HG03354 (cell line): ENCODE measurements at regions not wholly inside any gene's neighbourhood (a gene's known extent, or its start where the extent isn't known, plus 50 kb on each side); places are given as distances from the start of the nearest gene placed in this dataset.
"Not testable (repeated sequence)": the region's sequence is repeated elsewhere in the genome, so short reads cannot be mapped to it uniquely, and the experiment has no call there.

Experiments used
- ATAC-seq: cut with Tn5 transposase; IDR thresholded peaks from one replicate; pipeline ENCODE4 v1.9.1; 2021; ENCODE audit warnings: mild to moderate bottlenecking; ENCODE audit not compliant: unreplicated experiment, poor library complexity, severe bottlenecking

DNA sequence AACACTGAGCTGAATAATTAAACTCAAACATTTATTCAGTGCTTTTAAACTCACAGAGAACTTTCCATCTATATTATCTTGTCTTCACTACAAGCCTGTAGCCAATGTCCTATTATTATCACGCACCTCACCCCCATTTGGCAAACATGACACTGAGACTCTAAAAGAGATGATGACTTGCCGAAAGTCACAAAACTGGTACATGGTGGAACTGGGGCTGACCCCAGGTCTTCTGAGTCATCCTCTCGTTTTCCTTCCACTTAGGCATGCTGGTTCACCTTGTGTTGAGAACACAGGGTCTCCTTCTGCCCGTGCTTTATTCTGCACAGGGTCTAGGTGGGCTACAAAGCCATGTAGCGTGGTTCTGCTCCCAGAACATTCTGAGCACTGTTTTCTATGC is 230.0 kb upstream of the MGAT5 start:
- no peak for ATAC-seq

DNA sequence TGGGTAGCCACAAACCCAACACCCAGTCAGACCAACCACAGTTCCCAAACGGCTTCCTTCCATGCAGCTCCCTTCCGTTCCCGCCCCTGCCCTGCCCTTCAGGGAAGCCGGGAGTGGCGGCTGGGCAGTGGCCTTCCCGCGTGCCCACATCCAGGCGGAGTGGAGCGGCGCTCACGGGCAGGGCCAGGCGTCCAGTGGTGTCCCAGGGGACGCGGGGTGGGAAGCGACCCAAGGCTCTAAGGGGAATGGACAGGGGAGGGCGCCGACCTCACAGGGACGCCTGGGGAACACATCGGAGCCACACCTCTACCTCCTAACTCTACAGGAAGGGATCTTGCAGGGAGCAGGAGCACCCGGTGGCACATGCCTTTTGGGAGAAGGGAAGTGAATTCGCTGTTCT is 225.9 kb upstream of the MGAT5 start:
- ATAC-seq: no peak

DNA sequence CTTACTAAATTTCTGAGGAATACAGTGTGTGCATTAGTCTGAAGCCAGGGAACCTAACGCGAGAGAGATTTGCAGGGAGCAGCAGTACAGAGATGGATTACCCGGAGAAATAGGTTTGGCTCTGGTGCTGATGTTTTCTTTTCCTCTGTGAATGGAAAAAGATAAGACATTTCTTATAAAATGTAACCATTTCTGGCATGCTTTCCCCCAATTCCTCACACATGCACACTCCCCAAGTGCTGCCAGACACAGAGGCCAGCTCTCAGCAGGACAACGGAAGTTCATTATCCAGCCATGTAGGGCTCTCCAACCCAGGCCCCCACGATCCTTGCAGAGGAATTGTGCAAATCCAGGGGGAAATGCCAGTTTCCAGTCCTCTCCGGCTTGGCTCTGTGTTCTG is 224.5 kb upstream of the MGAT5 start:
- ATAC-seq: no peak

DNA sequence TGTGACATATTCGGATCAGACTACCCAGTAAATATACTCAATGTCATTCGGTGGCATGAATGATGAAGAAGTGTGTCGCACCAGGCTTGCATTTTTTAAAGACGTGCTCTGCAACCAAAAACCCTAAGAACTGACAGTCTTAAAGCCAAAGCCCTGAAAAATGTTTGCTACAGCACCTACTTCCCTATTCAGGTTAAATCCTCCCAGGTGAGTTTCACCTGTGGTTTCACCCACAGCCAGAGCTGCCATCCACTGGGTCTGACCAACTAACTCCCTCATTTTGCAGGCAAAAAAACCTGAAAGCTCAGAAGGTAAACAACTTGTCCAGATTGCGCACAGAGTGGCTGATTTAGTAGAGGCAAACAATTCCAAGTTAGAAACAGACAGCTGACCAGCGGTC is 222.3 kb upstream of the MGAT5 start:
- ATAC-seq: no peak

DNA sequence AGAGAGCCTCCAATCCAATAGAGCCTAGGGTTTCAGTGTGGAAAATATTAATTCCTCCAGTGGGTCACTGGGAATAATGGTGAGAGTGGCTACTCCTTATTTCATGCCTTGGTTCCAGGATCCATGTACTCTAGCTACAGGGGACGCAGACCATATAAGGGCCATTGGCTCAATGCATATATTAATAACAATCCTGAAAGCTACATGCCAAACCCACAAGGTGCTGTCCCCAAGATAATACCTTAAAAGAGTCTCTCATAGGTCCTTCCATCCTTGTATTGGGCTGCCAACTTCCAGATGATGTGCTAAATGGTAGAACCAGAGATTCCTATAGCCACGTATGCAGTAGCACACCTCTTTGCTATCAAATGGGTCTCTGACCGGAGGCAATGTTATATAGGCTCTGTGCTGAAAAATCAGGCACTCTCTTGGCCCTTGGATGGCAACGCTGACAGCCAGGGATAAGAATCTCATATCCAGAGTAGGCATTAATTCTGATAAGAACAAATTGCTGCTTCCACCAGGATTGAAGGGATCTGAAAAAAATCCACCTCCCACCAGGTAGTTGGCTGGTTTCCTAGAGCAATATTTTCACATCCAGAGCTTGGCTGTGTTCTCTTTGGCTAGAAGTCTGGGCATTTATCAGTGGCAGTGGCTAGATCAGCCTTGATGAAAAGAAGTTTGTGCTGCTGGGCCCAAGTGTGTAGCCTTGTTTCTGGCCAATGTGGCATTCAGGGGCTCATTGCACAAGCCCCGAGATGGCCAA is 218.1 kb upstream of the MGAT5 start:
- ATAC-seq: no peak

DNA sequence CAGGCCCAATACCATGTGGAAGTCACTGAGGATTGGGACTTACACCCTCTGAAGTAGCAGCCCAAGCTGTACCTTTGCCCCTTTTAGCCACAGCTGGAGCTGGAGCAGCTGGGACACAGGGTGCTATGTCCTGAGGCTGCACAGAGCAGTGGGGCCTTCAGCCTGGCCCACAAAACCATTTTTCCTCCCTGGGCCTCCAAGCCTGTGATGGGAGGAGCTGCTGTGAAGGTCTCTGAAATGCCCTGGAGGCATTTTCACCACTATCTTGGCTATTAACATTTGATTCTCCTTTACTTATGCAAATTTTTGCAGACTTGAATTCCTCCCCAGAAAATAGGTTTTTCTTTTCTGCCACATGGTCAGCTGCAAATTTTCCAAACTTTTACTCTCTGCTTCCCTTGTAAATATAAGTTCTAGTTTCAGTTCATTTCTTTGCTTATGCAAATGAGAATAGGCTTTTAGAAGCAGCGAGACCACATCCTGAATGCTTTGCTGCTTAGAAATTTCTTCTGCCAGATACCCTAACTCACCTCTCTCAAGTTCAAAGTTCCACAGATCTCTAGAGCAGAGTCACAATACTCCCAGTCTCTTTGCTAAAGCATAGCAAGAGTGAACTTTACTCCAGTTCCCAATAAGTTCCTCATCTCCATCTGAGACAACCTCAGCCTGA is 213.8 kb upstream of the MGAT5 start:
- peak; percentile 77 for ATAC-seq

DNA sequence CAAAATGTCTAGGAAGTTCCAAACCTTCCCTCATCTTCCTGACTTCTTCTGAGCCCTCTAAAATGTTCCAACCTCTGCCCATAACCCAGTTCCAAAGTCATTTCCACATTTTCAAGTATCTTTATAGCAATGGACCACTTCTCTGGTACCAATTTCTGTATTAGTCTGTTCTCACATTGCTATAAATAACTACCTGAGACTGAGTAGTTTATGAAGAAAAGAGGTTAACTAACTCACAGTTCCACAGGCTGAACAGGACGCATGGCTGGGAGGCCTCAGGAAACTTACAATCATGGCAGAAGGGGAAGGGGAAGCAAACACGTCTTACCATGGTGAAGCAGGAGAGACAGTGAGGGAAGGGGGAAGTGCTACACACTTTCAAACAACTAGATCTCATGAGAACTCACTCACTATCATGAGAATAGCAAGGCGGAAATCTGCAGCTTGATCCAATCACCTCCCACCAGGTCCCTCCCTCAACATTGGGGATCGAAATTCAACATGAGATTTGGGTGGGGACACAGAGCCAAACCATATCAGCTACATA is 213.2 kb upstream of the MGAT5 start:
- peak; percentile 45 for ATAC-seq

DNA sequence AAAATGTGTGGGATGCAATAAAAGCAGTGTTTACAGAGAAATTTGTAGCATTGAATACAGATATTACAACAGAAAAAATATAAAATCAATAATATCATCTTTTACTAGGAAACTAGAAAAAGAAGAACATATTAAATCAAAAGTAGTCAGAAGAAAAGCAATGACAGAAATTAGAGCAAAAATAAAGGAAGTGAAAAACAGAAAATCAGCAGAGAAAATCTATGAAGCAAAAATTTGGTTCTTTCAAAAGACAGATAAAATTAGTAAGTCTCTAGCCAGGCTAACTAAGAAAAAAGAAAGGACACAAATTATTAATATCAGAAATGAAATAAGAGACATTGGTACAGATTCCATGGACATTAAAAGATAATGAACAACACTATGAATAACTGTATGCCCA is 212.0 kb upstream of the MGAT5 start:
- no peak for ATAC-seq

DNA sequence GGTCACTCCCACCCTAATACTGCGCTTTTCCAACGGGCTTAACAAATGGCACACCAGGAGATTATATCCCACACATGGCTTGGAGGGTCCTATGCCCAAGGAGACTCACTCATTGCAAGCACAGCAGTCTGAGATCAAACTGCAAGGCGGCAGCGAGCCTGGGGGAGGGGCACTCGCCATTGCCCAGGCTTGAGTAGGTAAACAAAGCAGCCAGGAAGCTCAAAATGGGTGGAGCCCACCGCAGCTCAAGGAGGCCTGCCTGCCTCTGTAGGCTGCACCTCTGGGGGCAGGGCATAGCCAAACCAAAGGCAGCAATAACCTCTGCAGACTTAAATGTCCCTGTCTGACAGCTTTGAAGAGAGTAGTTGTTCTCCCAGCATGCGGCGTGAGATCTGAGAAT is 210.8 kb upstream of the MGAT5 start:
- not testable (repeated sequence) for ATAC-seq

DNA sequence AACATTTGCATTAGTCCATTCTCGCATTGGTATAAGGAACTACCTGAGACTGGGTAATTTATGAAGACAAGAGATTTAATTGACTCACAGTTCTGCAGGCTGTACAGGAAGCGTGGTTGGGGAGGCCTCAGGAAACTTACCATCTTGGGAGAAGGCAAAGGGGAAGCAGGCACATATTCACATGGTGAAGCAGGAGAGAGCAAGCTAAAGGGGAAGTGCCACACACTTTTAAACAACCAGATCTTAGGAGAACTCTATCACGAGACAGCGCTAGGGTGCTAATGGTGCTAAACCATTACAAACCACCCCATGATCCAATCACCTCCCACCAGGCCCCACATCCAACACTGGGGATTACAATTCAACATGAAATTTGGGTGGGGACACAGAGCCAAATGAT is 201.7 kb upstream of the MGAT5 start:
- ATAC-seq: no peak

DNA sequence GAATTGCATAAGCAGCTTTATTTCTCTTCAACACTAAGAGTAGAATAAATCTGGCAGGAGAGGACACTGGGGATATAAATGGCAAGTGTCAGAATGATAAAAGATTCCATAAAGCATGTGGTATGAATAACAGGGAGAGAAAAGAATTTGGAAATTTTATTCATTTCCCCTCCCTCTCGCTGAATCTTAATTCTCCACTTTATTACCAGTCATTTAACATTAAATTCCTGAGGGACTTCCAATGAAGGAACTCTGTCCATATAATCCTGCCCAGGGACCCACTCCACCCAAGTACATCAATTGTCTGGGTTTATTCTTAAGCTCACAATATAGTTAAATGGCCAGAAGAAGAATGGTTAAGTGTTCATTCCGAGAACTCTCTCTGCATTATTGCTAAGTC is 197.7 kb upstream of the MGAT5 start:
- no peak for ATAC-seq

DNA sequence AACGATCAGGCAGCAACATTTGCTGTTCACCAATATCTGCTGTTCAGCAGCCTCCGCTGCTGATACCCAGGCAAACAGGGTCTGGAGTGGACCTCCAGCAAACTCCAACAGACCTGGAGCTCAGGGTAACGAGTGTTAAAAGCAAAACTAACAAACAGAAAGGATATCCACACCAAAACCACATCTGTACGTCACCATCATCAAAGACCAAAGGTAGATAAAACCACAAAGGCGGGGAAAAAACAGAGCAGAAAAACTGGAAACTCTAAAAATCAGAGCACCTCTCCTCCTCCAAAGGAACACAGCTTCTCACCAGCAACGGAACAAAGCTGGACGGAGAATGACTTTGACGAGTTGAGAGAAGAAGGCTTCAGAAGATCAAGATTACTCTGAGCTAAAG is 192.8 kb upstream of the MGAT5 start:
- ATAC-seq: not testable (repeated sequence)

DNA sequence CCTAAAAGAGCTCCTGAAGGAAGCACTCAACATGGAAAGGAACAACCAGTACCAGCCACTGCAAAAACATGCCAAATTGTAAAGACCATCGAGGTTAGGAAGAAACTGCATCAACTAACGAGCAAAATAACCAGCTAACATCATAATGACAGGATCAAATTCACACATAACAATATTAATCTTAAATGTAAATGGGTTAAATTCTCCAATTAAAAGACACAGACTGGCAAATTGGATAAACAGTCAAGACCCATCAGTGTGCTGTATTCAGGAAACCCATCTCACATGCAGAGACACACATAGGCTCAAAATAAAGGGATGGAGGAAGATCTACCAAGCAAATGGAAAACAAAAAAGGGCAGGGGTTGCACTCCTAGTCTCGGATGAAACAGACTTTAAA is 191.6 kb upstream of the MGAT5 start:
- not testable (repeated sequence) for ATAC-seq

DNA sequence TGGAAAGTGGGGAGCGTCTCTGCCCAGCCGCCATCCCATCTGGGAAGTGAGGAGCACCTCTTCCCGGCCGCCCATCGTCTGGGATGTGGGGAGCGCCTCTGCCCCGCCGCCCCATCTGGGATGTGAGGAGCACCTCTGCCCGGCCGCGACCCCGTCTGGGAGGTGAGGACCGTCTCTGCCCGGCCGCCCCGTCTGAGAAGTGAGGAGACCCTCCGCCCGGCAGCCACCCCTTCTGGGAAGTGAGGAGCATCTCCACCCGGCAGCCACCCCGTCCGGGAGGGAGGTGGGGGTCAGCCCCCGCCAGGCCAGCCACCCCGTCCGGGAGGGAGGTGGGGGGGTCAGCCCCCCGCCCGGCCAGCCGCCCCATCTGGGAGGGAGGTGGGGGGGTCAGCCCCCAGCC is 190.0 kb upstream of the MGAT5 start:
- not testable (repeated sequence) for ATAC-seq

DNA sequence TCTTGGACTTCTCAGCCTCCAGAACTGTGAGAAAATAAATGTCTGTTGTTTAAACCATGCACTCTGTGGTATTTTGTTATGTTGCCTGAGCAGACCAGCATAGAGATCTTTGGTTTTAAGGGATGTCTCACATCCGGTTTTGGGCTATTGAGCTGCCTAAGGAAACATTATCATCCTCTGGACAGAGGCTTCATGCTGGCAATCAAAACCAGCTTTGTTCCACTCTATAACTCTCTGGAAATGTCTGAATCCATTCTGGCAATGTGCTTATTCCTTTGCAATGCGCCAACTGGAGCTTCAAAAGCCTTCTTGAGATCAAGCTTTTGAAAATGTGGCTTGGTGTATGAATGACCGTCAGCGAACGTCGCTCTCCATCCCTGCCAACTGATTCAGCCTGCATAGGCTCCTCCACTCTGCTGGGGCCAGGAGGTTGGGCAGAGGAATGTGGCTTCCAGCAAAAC is 183.6 kb upstream of the MGAT5 start:
- ATAC-seq: no peak

DNA sequence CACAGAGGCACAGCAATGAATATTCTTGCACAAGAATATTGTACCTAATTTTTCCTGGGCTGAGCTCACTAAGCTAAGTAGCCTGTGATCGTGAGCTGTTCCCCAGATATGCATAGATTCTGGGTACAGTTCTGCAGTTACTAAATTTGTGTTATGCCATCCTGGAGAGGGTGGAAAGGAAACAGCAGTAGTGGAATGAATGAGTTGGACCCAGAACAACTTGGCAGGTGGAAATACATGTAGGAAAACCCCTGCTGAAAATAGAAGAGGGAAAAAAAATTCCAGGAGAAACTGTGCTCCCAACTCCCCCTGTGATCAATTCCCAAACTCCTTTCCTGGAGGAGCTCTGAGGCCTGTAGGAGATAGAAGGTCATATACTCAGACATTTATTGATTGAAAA is 181.5 kb upstream of the MGAT5 start:
- ATAC-seq: no peak

DNA sequence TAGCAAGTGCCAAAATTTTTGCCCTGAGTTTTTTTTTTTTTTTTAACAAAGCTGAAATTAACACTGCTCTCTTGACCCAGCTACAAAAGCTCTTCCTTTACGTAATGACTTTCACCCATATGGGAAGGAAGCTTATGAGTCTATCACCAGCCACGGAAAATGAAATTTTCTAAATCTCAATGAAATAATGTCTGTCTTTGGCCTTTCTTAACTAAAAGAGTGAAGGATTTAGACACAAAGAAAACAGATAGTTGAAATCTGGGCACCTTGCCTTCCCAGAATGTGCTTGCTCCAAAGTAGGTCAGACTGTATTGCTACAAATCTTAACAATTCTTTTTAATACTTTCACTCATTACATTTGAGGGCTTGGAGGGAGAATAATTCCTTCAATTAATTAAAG is 180.8 kb upstream of the MGAT5 start:
- ATAC-seq: no peak

DNA sequence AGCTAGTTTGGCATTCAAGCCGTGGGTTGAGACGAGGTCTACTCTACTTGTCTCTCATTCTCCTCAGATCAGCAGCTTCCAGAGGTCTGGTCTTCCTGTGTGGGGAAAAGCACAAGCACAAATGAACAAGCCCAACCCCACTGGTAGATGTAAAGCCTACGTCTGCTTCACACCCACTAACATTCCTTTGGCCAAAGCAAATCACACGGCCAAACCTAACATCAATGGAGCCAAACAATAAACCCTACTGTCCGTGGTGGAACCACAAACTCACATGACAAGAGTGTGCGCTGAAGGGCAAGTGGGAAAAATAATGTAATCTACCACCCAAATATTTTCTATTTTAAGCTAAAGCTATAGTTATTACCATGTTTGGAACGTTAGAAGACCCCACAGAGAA is 179.3 kb upstream of the MGAT5 start:
- no peak for ATAC-seq

DNA sequence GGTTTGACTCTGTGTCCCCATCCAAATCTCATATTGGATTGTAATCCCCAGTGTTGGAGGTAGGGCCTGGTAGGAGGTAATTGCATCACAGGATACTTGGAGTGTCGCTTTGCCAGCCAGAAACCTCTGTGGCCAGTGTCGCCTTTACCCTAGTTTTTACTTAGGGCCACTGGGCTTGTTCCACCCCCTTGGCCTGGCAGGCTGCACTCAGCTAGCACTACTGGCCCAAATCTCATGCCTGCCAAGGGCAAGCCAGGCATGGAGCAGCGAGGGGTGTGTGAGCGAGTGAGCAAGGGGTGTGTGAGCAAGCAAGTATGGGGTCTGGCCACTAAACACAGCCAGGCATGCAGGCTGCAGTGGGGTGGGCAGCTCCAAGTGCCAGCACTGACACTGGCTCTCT is 178.7 kb upstream of the MGAT5 start:
- ATAC-seq: no peak

DNA sequence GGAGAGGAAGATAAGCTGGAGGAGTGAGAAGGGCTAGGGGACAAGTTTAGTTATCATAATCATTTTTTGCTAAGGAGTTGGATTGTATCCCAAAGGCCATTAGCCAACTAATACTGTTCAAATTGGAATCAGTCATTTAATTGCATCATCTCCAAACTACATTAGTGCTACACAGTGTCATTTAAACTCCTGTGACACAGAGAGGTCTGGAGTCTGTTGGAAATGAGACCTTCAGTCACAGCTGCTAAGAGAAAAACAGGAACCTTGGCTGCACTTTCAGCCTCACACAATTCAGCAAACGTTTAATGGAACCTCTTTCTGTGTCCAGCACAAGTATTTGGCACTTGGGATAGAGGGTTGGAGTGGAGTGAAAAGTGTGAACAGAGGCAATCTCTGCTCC is 175.5 kb upstream of the MGAT5 start:
- no peak for ATAC-seq

DNA sequence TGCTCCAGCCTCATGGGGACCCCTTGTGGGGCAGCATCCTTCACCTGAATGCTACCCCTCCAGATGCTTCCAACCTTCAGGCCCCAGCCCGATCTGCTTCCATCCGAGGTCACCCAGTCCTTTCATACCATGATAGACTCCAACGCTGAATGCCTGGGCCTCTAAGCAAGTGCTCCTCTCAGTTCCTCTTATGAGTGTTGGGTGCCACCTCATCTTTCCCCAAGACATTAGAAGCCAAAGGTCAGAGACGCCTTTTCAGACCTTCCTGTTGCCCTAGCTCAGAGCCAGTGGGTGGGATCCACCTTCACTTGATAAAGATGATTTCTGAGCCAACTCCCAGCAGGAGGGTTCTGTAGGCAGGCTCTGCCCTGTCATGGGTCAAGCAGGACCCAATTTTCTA is 174.5 kb upstream of the MGAT5 start:
- ATAC-seq: peak; percentile 95
